Mesenchymal stem cell (in vitro differentiated cells and primary cell): ENCODE measurements at regions not wholly inside any gene's neighbourhood (a gene's known extent, or its start where the extent isn't known, plus 50 kb on each side); places are given as distances from the start of the nearest gene placed in this dataset.

Experiments
- DNase-seq: peaks from one replicate; pipeline ENCODE4 v3.0.0-alpha.2; 2013
- H2AFZ ChIP-seq: one replicate; pipeline ENCODE4 v1.6.1; 2013; ENCODE audit warnings: low read depth, mild to moderate bottlenecking, control low read depth, inconsistent platforms, low read length, moderate library complexity
- H2AK5ac ChIP-seq: 2 replicates; pipeline ENCODE4 v1.6.1; 2013; ENCODE audit warnings: low read length, moderate library complexity, mild to moderate bottlenecking, inconsistent platforms; ENCODE audit not compliant: severe bottlenecking
- H2BK120ac ChIP-seq: one replicate; pipeline ENCODE4 v1.6.1; 2013; ENCODE audit warnings: low read depth, mild to moderate bottlenecking, inconsistent platforms, low read length, moderate library complexity
- H2BK12ac ChIP-seq, 2 experiments: one replicate each; pipeline ENCODE4 v1.6.1; 2013; ENCODE audit warnings: inconsistent platforms in 2 of 2, low read length in 2 of 2, mild to moderate bottlenecking in 2 of 2, moderate library complexity in 2 of 2, control low read depth in 1 of 2
- H2BK15ac ChIP-seq: one replicate; pipeline ENCODE4 v1.6.1; 2013; ENCODE audit warnings: mild to moderate bottlenecking, low read depth, inconsistent platforms; ENCODE audit not compliant: poor library complexity, severe bottlenecking
- H2BK5ac ChIP-seq: 2 replicates; pipeline ENCODE4 v1.6.1; 2013; ENCODE audit warnings: low read depth, mild to moderate bottlenecking, low read length, control low read depth, inconsistent platforms; ENCODE audit not compliant: poor library complexity, severe bottlenecking
- H3K14ac ChIP-seq, 2 experiments: one replicate each; pipeline ENCODE4 v1.6.1; 2013; ENCODE audit warnings: inconsistent platforms in 2 of 2, low read length in 2 of 2, control low read depth in 1 of 2, mild to moderate bottlenecking in 1 of 2, moderate library complexity in 1 of 2
- H3K18ac ChIP-seq, 2 experiments: one replicate each; pipeline ENCODE4 v1.6.1; 2013; ENCODE audit warnings: inconsistent platforms in 2 of 2, low read length in 2 of 2, control low read depth in 1 of 2, low read depth in 1 of 2, mild to moderate bottlenecking in 1 of 2
- H3K23ac ChIP-seq, 2 experiments: one replicate each; pipeline ENCODE4 v1.6.1; 2013; ENCODE audit warnings: inconsistent platforms in 2 of 2, low read length in 2 of 2, mild to moderate bottlenecking in 2 of 2, moderate library complexity in 2 of 2, control low read depth in 1 of 2
- H3K27ac ChIP-seq: 2 replicates; pipeline ENCODE4 v1.5.1; 2013; ENCODE audit warnings: mild to moderate bottlenecking, moderate library complexity, low read length, control low read depth, inconsistent platforms; ENCODE audit not compliant: poor library complexity, severe bottlenecking
- H3K27me3 ChIP-seq, 2 experiments: 2 replicates each; pipeline versions ENCODE4 v1.6.1 to v1.7.0; 2013; ENCODE audit warnings: low read length in 2 of 2, mild to moderate bottlenecking in 2 of 2, moderate library complexity in 2 of 2, control low read depth in 1 of 2, inconsistent platforms in 1 of 2; ENCODE audit not compliant: control insufficient read depth in 1 of 2, insufficient read depth in 1 of 2
- H3K36me3 ChIP-seq, 2 experiments: 2 replicates each; pipeline versions ENCODE4 v1.6.1 to v1.7.0; 2013; ENCODE audit warnings: low read length in 2 of 2, control low read depth in 1 of 2, inconsistent platforms in 1 of 2, low read depth in 1 of 2, mild to moderate bottlenecking in 1 of 2; ENCODE audit not compliant: insufficient read depth in 2 of 2, control insufficient read depth in 1 of 2
- H3K4ac ChIP-seq, 2 experiments: one replicate each; pipeline ENCODE4 v1.6.1; 2013; ENCODE audit warnings: inconsistent platforms in 2 of 2, low read length in 2 of 2, mild to moderate bottlenecking in 2 of 2, moderate library complexity in 2 of 2, control low read depth in 1 of 2, low read depth in 1 of 2
- H3K4me1 ChIP-seq: 2 replicates; pipeline ENCODE4 v1.6.1; 2013; ENCODE audit warnings: low read depth, low read length, control low read depth; ENCODE audit not compliant: control insufficient read depth, insufficient read depth
- H3K4me2 ChIP-seq: 2 replicates; pipeline ENCODE4 v1.6.1; 2013; ENCODE audit warnings: low read length, mild to moderate bottlenecking, inconsistent platforms; ENCODE audit not compliant: poor library complexity, severe bottlenecking
- H3K4me3 ChIP-seq, 2 experiments: 2 replicates each; pipeline versions ENCODE4 v1.5.1 to v1.7.0; 2013; ENCODE audit warnings: low read length in 2 of 2, mild to moderate bottlenecking in 2 of 2, control low read depth in 1 of 2, low read depth in 1 of 2; ENCODE audit not compliant: insufficient read depth in 1 of 2
- H3K79me1 ChIP-seq: replicated peaks from 2 replicates; pipeline ENCODE4 v1.6.1; 2013; ENCODE audit warnings: mild to moderate bottlenecking, control low read depth, low read length, inconsistent platforms; ENCODE audit not compliant: poor library complexity, severe bottlenecking
- H3K9ac ChIP-seq: 2 replicates; pipeline ENCODE4 v1.7.0; 2013; ENCODE audit warnings: mild to moderate bottlenecking, low read length, moderate library complexity
- H3K9me3 ChIP-seq: 2 replicates; pipeline ENCODE4 v1.7.0; 2013; ENCODE audit warnings: mild to moderate bottlenecking, low read length; ENCODE audit not compliant: control insufficient read depth
- H4K8ac ChIP-seq: one replicate; pipeline ENCODE4 v1.6.1; 2013; ENCODE audit warnings: inconsistent platforms, mild to moderate bottlenecking, low read length, moderate library complexity
- H4K91ac ChIP-seq: one replicate; pipeline ENCODE4 v1.6.1; 2013; ENCODE audit warnings: mild to moderate bottlenecking, low read length, inconsistent platforms
- WGBS: methylation state at CpG from one replicate; pipeline ENCODE4 v1.1.7; 2013; ENCODE audit warnings: mixed read lengths; 5-methylcytosine and 5-hydroxymethylcytosine counted together

DNA sequence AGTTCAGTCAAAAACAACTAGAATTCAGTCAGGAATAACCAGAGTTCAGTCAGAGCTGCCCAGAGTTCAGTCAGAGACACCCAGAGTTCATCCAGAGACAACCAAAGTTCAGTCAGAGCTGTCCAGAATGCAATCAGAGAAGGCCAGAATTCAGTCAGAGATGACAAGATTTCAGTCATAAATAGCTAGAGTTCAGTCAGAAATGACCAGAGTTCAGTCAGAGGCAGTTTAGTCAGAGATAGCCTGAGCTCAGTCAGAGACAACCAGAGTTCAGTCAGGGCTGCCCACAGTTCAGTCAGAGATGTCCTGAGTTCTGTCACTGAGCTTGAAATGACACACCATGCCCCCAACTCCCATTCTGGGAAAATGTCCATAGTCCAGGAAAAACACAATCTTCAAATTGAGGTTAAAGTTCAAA, 1102.8 kb downstream of the BCL11B start:
- Histone ChIP-seq H2BK12ac (no peak overlapping the region), H3K36me3 (no peaks in the 10 kb centered on the region), H3K23ac (no peak overlapping the region), H2AFZ (no peak overlapping the region), H4K91ac (no peak overlapping the region), H3K4me2 (no peak overlapping the region), H3K4me1 (no peaks in the 10 kb centered on the region), H3K27ac (no peak overlapping the region), H2BK5ac (no peak overlapping the region), H3K4me3 (no peak overlapping the region), H2BK15ac (no peak overlapping the region), H2AK5ac (no peak overlapping the region), H3K9me3 (no peaks in the 10 kb centered on the region), H3K27me3 (no peaks in the 10 kb centered on the region), H3K4ac (no peak overlapping the region), H4K8ac (no peak overlapping the region), H3K14ac (no peak overlapping the region), H3K18ac (no peak overlapping the region), H2BK120ac (no peak overlapping the region), H3K79me1 (no peaks in the 10 kb centered on the region), H3K9ac (no peak overlapping the region)
- DNase-seq, result no peak

GRCh38 chr14:98170575-98170974, 1101.4 kb downstream of the BCL11B start:
- H2AK5ac ChIP-seq, result no peak overlapping the region
- no peaks in the 10 kb centered on the region for H3K4me1 ChIP-seq
- 61% methylated on average over 5 of the region's 5 CpGs for WGBS
- no peak overlapping the region for H2BK120ac ChIP-seq
- H2BK12ac ChIP-seq, result no peak overlapping the region
- H3K18ac ChIP-seq, result no peak overlapping the region
- no peak overlapping the region for H4K8ac ChIP-seq
- no peak overlapping the region for H2BK5ac ChIP-seq
- H3K4me3 ChIP-seq, result no peak overlapping the region
- H3K14ac ChIP-seq, result no peak overlapping the region
- no peaks in the 10 kb centered on the region for H3K36me3 ChIP-seq
- H3K27ac ChIP-seq, result no peak overlapping the region
- no peak overlapping the region for H3K4ac ChIP-seq
- H3K23ac ChIP-seq, result no peak overlapping the region
- DNase-seq, result no peak
- H2BK15ac ChIP-seq, result no peak overlapping the region
- no peak overlapping the region for H3K4me2 ChIP-seq
- H4K91ac ChIP-seq, result no peak overlapping the region
- no peaks in the 10 kb centered on the region for H3K9me3 ChIP-seq
- no peak overlapping the region for H2AFZ ChIP-seq
- H3K79me1 ChIP-seq, result no peaks in the 10 kb centered on the region
- H3K27me3 ChIP-seq, result no peaks in the 10 kb centered on the region
- H3K9ac ChIP-seq, result no peak overlapping the region

GRCh38 chr14:98171654-98172053, 1100.3 kb downstream of the BCL11B start:
- H4K8ac ChIP-seq, result no peak overlapping the region
- no peak overlapping the region for H2BK15ac ChIP-seq
- H3K14ac ChIP-seq, result no peak overlapping the region
- H3K27me3 ChIP-seq, result no peaks in the 10 kb centered on the region
- no peak overlapping the region for H4K91ac ChIP-seq
- 70% methylated on average over 3 of the region's 3 CpGs for WGBS
- no peak overlapping the region for H2BK12ac ChIP-seq
- H3K4me1 ChIP-seq, result no peaks in the 10 kb centered on the region
- no peak overlapping the region for H3K23ac ChIP-seq
- H3K18ac ChIP-seq, result no peak overlapping the region
- no peak overlapping the region for H3K9ac ChIP-seq
- H2AFZ ChIP-seq, result no peak overlapping the region
- no peak overlapping the region for H3K4me2 ChIP-seq
- no peak overlapping the region for H3K27ac ChIP-seq
- no peak overlapping the region for H3K4ac ChIP-seq
- no peak overlapping the region for H2AK5ac ChIP-seq
- no peak overlapping the region for H2BK5ac ChIP-seq
- H3K9me3 ChIP-seq, result no peaks in the 10 kb centered on the region
- no peak for DNase-seq
- H3K36me3 ChIP-seq, result no peaks in the 10 kb centered on the region
- H3K4me3 ChIP-seq, result no peak overlapping the region
- H2BK120ac ChIP-seq, result no peak overlapping the region
- no peaks in the 10 kb centered on the region for H3K79me1 ChIP-seq

- no peak overlapping the region for H2BK120ac ChIP-seq
- H2BK15ac ChIP-seq, result no peak overlapping the region
- no peak overlapping the region for H4K91ac ChIP-seq
- H2AFZ ChIP-seq, result no peak overlapping the region
- 57% methylated on average over 5 of the region's 5 CpGs for WGBS
- H3K27me3 ChIP-seq, result no peaks in the 10 kb centered on the region
- no peak overlapping the region for H2BK5ac ChIP-seq
- no peak overlapping the region for H4K8ac ChIP-seq
- H2AK5ac ChIP-seq, result no peak overlapping the region
- H3K4me1 ChIP-seq, result no peaks in the 10 kb centered on the region
- H3K79me1 ChIP-seq, result no peaks in the 10 kb centered on the region
- no peak overlapping the region for H3K23ac ChIP-seq
- H3K27ac ChIP-seq, result no peak overlapping the region
- H3K36me3 ChIP-seq, result no peaks in the 10 kb centered on the region
- no peak overlapping the region for H3K4me3 ChIP-seq
- no peaks in the 10 kb centered on the region for H3K9me3 ChIP-seq
- H3K18ac ChIP-seq, result no peak overlapping the region
- H3K4me2 ChIP-seq, result no peak overlapping the region
- H3K4ac ChIP-seq, result no peak overlapping the region
- no peak overlapping the region for H3K14ac ChIP-seq
- H2BK12ac ChIP-seq, result no peak overlapping the region
- no peak for DNase-seq
- H3K9ac ChIP-seq, result no peak overlapping the region
These were observed 1099.7 kb downstream of the BCL11B start for GRCh38 chr14:98172243-98172778.
